ENCODE measurements at regions not wholly inside any gene's neighbourhood (a gene's known extent, or its start where the extent isn't known, plus 50 kb on each side); places are given as distances from the start of the nearest gene placed in this dataset.
A peak's percentile ranks its signal among the peaks of the same experiment; 100 is the strongest.

- no peak for DNase-seq (ENCODE audit: low read depth)
Observed at GRCh38 chr5:54678737-54679136, 161.2 kb downstream of the SNX18 start.

GRCh38 chr5:54676481-54677340 is 159.2 kb downstream of the SNX18 start:
- DNase-seq (ENCODE audit: low read depth) = no peak

- DNase-seq (ENCODE audit: low read depth) = no peak
Observed at GRCh38 chr5:54673523-54674225, 156.1 kb downstream of the SNX18 start.

GRCh38 chr5:54672871-54673270 is 155.3 kb downstream of the SNX18 start:
- no peak for DNase-seq (ENCODE audit: low read depth)

- no peak for DNase-seq (ENCODE audit: low read depth)
Observed at GRCh38 chr5:54671681-54672080, 154.1 kb downstream of the SNX18 start.

GRCh38 chr5:54671111-54671531 is 153.6 kb downstream of the SNX18 start:
- no peak for DNase-seq (ENCODE audit: low read depth)

- DNase-seq (ENCODE audit: low read depth) = no peak
Observed at GRCh38 chr5:54670281-54670680, 152.7 kb downstream of the SNX18 start.

- no peak for DNase-seq (ENCODE audit: low read depth)
Observed at GRCh38 chr5:54669845-54670244, 152.3 kb downstream of the SNX18 start.

GRCh38 chr5:54669285-54669684 is 151.7 kb downstream of the SNX18 start:
- no peak for DNase-seq (ENCODE audit: low read depth)

GRCh38 chr5:54668096-54668495 is 150.5 kb downstream of the SNX18 start:
- DNase-seq (ENCODE audit: low read depth) = no peak

- no peak for DNase-seq (ENCODE audit: low read depth)
Observed at GRCh38 chr5:54667136-54667535, 149.6 kb downstream of the SNX18 start.

GRCh38 chr5:54663866-54664265 is 146.3 kb downstream of the SNX18 start:
- DNase-seq (ENCODE audit: low read depth) = peak; percentile 97

- no peak for DNase-seq (ENCODE audit: low read depth)
Observed at GRCh38 chr5:54661111-54661510, 143.6 kb downstream of the SNX18 start.

GRCh38 chr5:54659700-54660131 is 142.2 kb downstream of the SNX18 start:
- no peak for DNase-seq (ENCODE audit: low read depth)

GRCh38 chr5:54658010-54658409 is 140.5 kb downstream of the SNX18 start:
- no peak for DNase-seq (ENCODE audit: low read depth)

GRCh38 chr5:54656261-54656728 is 138.7 kb downstream of the SNX18 start:
- no peak for DNase-seq (ENCODE audit: low read depth)

GRCh38 chr5:54655761-54656160 is 138.2 kb downstream of the SNX18 start:
- DNase-seq (ENCODE audit: low read depth) = no peak

GRCh38 chr5:54655266-54655665 is 137.7 kb downstream of the SNX18 start:
- no peak for DNase-seq (ENCODE audit: low read depth)

GRCh38 chr5:54653956-54654614 is 136.5 kb downstream of the SNX18 start:
- no peak for DNase-seq (ENCODE audit: low read depth)

- DNase-seq (ENCODE audit: low read depth) = no peak
Observed at GRCh38 chr5:54651482-54652076, 134.0 kb downstream of the SNX18 start.

GRCh38 chr5:54649041-54649504 is 131.5 kb downstream of the SNX18 start:
- no peak for DNase-seq (ENCODE audit: low read depth)
